NCI-H226 (cell line): ENCODE measurements at regions not wholly inside any gene's neighbourhood (a gene's known extent, or its start where the extent isn't known, plus 50 kb on each side); places are given as distances from the start of the nearest gene placed in this dataset.
A peak's percentile ranks its signal among the peaks of the same experiment; 100 is the strongest.

Experiments
- DNase-seq: peaks from one replicate; pipeline ENCODE4 v3.0.0-alpha.2; 2015

DNA sequence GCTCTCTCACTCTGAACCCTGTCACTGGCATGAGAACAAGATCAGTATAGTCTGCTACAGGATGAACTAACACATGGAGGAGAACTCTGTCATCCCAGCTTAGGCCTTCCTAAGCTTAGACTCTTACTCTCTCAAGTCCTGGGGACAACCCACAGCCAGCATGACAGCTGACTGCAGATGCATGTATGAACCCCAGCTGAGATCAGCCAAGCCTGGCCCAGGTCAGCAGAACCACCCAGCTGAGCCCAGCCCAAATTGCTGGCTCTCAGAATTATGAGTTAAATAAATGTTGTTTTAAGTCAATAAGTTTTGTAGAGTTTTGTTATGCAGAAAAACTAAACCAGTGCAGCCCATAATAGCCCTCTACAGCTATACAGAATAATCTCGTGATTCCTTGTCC lies 287.3 kb downstream of the TNS1 start:
- no peak for DNase-seq

DNA sequence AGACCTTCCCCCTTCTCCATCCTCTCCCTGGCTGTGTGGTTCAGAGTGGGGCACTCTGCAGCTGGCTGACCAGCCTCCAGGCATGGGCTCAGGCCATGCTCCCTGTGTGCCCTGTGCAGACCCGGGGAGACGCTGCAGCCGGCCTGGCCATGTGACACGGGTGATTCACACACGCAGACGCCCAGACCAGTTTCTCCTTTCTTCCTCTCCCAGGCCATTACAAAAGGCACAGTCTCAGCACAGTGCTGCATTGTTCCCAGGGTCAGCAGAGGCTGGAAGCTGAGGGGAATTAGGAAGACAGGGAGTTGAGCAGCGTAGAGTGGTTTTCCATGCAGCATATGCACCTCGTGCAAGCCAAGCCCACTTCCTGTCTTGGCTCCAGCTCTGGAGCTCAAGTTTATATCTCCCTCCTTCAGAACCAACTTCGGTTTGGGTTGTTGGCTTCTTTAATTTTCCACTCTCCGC lies 288.5 kb downstream of the TNS1 start:
- no peak for DNase-seq

DNA sequence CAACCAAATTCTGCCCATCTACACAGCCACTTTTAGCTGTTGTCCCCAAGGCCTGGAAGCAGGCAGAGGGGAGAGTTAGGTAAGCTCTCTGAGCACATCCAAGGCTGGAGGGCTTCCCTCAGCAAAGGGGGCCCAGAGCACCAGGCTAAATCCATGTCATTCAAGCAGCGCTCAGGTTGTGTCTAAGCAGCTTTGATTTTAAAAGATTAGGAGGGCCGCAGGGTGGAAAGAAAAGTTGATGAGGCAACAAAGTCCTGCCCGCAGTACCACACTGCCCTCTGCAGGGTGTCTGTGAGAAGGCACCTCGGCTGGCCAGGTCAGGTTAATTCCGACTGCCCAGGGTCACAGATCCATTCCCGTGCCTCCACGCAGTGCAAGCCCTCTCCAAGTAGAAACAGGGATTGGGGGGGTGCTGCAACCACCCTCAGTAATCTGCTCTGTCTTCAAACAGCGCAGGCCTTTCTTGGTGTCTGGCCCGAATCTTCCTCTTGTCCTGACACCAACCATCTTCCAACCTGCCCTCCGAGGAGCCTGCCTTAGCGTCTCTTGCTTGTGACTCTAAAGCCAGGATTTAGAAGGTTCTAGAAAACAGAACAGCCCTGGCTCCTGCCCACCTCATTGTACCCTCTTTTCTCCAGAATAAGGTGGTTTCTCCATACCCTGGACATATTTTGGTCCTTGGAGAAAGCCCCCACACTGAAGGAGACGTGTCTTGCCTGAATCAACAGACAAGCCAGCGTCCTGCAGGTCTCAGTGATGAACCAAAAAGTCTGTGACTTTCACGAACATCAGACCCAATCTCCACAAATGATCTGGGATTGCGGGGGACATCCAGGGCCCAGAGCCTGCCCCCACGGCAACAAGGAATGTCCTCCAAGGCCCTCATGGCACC lies 289.2 kb downstream of the TNS1 start:
- peak; percentile 1 for DNase-seq

DNA sequence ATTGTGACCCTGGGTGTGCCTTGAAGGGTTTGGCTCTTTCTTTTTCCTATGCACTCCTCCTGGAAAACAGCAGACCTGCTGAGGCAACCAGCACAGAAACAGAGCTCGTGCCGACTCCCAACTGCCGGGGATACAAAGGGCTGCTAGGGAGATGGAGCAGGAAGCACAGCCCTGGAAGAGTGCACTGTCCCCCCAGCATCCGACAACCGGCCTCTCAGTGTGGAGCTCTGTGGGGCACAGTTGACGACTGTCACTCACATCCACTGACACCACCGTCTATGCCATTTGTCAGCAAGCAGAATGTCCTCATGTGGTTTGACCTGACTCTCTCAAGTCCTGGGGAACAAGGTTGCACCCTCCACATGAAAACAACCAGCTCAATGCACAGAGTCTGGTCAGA lies 290.4 kb downstream of the TNS1 start:
- no peak for DNase-seq

DNA sequence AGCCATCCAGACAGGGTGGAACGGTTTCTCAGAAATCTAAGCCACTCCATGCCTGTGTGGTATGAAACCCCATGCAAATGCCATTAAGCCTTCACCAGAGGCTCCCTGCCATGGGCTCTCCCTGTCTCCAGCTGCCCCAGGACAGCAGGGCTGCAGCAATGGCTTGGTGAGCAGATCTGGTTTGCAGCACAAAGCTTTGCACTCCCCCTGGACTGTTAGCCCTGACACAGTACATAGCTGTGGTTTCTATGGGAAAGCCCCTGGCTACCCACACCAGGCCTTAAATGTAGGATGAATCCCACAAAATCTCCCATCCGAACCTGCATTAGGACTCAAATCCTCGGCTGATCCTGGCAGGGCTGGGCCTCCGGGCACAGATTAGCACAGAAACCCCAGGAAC lies 291.6 kb downstream of the TNS1 start:
- peak; percentile 32 for DNase-seq

DNA sequence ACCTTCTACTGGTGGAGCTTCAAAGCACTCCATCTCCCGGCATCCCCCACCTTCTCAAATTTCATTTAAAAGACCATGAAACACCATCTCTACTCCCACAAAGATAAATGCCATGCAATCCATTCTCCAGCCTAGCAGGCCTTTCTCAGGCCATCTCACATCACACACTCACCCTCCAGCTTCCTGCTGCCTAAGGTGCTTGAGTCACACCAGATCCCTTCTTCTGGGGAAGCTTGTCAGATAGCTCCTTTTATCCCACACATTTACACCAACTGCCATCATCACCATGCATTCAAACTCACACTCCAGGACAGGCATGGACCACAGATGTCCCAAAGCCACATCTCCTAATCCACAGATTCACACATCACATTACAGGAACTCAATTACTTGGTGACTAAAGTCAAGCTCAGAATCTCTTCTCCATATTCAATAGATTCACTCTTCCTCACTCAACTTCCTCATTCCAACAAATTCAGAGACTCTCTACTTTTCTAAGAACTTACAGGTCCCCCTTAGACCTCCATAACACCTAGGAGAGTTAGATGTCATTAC lies 292.5 kb downstream of the TNS1 start:
- peak; percentile 35 for DNase-seq

DNA sequence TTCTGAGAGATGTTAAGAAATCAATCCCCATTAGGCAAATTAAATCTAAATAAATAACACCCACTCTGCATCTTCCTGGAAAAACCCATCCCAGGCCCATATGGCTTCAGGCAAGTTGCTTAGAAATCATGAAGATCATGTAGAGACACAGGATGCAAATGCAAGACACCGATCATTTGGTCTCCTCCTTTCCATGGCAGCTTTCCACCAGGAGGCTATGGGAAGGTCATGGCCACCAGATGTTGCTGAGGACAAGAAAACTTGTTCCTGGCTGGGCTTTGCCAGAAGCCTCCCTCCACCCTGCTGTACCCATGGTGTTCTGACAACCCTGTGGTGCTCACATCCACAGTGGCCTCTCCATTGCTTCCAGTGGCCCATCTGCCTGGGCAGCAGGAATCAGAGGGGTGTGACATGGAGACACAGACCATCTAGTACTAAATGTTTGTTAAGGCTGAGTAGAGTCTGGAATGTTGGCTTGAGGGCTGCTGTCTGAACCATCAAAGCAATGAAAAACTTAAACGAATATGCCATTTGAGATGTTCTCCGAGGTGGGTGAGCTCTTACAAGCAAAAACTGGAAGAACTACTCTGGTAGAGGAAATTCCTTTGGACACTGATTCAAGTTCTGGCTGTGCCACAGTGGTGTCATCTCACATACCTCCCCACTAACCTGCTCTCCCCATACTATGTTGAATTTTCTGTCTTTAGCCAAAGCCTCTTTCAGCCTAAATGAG lies 293.2 kb downstream of the TNS1 start:
- DNase-seq = no peak

DNA sequence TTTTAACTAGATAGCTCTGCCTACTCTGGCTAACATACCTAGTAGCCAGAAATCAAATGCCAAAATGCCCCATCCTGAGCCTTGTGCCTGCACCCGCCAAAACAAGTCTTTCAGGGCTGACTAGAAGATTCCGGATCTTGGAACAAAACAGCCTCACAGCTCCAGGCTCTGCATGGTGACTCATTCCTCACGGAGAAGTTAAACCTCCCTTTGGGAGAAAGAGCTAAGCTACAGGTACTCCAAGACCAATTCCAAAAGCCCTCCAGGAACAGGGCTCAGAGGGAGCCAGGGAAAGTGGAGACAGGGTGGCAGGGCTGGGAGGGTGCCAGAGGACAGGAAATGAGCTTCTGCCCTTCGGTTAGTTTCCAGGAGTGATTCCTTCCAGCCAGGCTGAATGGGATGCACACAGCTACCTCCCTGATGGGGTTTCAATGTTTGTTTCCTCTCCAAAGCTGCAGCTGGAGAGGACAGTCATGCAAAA lies 295.6 kb downstream of the TNS1 start:
- DNase-seq = peak; percentile 21

DNA sequence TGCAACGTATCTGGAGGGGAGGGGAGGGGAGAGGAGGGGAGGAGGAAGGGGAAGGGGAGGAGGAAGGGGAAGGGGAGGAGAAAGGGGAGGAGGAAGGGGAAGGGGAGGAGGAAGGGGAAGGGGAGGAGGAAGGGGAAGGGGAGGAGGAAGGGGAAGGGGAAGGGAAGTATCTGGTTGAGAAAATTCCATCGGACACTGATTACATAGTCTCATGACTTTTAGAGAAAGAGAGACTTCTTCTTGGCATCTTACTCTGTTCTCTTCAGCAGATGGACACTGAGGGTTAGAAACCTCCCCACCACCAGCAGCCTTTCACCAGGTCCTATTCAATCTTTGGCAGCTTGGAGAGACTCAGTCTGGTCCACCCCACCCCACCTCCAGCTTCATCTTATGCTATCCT lies 296.3 kb downstream of the TNS1 start:
- DNase-seq = no peak

DNA sequence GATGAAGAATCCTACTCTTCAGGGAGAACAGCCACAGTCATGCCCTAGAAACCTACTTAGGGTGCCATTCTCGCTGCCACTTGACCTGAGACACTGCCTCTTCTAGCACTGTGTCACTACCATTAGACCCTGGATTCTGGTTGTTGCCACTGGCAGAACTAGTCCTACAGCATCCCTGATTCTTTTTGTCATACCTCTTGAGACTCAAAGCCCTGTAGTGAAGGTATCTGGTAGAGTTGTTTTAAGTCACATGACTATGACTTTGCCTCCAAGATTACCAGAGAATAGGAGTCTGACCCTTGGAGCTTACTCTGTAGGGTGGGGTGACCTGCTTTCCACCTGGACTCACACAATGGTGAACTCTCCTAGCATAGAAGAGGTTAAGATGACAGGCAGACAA lies 296.7 kb downstream of the TNS1 start:
- no peak for DNase-seq

DNA sequence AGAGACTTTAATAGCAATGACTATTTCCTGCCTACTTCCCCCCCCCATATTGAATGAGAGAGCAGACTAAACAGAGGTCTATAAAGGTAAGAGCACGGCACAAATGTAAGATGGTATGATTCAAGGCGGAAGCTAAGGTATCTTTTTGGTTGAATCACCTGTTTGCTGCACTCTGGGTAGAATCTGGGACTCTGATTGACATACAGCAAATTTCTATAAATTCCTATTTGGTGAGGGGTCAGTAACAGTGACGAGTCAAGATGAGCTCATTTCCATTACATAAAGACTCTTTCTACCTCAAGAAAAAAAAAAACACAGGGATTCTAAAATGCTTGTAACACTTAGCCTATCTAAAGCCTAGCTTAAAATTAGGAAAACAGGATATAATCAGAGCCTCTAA lies 297.3 kb downstream of the TNS1 start:
- DNase-seq = no peak

DNA sequence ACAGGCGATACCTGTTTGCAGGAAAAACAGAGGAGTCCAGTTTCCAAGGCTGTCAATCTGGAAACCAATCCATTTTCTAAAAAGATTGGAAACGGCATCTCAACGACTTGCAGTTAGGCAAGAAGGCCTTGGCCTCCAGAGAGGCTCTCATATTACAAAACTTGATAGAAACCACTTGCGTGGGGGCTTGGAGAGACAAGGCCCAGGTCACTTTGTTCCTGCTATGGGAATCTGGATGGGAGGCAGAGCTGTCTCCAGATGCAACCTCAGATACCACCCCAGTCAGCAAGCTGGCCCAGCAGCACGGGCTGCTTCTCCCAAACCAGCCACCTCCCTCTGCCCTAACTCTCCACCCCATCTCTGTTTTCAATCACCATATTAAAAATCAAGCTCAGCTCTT lies 298.8 kb downstream of the TNS1 start:
- DNase-seq = no peak

DNA sequence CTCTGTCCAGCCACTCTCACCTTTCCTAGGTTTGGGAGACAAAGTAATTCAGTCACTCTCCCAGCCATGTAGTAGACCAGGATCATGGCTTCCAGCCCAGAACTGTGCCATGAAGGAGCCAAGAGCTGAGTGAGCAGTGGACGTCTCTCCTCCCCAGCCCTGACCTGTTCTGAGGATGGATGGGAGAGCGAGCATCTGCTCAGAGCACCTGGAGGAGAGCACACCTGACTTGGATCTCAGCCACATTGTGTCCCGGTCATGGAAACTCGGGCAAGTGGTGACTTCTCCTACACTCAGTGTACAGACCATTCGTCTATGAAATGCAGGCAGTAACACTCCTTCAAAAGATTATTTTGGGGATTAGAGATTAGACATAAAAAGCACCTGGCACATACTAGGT lies 299.7 kb downstream of the TNS1 start:
- DNase-seq = no peak

DNA sequence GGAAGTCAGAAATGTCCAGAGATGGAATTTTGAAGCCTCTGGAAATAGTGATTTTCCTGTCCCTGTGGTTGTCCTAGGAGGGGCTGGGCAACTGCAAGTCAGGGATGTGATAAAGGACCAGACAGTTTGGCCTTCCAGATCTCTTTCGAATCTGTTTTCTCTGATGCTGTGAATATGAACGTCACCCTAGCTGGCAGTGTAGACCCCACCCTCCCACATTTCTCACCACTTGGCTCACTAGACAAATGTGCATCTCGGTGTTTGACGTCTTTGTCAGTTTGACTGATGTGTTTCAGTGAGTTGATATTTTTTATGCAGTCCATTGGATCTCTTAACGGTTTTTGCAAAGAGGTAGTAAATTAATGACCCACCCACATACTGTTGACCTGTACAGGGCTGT lies 301.2 kb downstream of the TNS1 start:
- no peak for DNase-seq

DNA sequence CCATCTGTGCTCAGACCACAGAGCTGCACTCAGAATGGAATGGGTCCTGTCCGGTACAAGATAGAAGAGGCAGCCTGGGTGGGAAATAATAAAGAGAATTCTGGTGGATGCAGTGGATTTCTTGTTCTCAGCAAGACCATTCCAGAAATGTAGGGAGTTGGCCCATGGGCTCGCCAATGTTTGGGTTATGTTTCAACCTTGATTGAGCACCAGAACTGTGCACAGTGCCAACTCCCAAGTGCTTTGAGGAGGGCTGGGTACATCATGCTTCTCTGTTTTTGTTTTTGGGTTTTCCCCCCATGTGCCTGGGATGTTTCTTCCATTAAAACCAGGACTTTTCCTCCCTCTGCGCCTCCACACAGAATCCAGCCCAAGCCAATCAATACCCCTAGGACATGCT lies 304.1 kb downstream of the TNS1 start:
- DNase-seq = no peak

DNA sequence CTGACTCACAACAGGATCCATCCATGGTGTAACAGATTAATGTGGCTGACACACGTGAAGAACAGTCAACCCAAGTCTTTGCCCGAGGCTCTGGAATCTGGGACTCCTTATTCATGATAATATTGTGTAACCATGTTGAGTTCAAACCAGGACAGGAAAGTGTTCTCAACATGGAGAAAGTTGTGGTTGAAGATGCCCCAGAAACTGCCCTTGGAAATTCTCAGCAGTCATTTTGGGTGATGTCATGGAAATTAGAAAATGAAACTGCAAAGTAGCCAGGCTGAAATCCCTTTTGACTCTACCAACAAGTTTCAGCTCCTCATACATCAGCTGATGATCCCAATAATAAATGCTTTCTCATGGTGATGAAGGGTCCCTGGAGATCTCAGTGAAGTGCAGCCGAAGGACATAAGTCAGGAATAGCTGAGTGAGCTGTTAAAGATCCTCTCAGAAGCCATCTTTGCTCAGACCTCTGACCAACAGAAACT lies 307.7 kb downstream of the TNS1 start:
- peak; percentile 78 for DNase-seq

DNA sequence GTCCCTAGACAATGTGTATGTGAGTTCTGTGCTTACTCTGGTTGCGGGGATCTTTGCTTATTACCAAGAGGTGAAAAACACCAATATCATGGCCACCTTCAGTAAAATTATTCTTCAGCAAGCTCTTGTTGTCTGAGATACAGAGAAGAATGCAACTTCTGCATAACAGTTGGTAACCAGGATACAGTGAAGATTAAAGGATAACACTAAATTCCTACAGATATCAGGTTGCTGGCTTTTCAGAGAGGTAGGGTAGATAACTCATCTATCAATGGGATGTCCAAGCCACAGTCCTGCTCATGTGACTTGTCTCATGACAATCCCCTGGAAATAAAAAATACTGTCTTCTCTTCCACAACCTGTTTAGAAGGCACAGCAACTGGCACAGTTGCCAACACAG lies 308.5 kb downstream of the TNS1 start:
- DNase-seq = no peak

DNA sequence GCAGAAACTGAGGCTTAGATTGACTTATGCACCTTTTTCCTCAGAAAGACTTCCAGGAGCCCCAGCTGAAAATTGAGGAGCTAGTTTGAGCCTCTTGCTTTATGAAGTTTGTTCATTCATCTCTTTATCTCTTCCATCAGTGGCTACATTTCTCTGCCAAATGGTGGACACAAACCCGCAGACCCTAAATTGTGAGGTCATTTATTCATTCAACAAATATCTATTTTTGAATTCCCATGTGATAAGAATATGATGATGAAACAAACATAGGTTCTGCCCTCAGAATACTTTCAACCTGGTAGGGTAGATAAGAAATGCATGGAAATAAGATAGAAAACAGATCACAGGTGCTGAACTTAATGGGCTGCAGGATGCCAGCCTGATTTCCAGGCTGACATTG lies 309.4 kb downstream of the TNS1 start:
- no peak for DNase-seq

DNA sequence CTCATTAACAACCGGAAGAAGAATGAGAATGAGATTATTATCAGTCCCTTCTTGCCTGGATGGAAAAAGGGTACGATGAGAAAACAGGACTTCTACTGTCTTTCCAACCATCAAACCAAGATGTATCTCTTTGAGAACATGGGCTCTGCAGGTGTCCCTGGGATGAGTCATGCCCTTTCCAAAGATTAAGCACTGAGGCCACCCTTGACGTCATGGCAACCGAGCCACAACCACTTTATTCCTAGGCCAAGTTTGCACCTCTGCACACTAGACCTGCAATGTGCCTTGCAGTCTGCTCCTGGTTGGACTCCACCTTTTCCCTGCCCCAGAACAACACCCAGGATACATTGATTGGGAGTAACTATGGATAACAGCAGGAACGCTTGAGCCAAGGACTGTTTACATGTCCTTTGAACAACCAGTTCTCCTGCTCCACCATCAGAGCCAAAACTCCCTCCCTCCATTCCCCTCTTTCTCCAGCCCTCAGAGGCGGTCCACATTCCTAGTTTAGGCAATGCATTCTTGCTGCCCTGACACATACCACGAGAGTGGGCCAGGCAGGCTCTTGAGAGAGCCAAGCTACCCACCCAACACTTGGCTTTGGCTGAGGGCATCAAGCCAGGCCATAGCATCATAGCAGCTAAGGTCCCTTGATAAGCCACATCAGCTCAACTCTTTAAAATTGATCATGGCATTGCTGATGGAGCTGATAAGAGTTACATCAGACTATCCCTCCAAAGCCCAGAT lies 310.7 kb downstream of the TNS1 start:
- DNase-seq = peak; percentile 54

DNA sequence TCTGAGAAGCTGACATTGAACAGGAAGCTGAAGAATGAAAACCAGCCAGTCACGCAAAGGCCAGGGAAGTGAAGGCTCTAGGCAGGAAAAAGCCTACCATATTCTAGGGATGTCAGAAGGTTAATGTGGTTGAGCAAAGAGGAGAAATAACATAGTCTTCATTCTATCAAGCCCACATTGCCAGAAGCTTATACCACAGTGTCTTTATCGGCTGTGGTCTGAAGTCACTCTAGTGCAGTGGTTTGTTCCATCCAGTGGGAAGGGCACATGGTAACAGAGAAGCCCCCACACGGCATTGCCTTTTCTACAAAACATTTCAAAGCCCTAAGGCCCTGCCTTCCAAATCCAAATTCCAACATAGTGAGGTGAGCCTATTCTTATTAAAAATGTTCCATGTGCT lies 311.3 kb downstream of the TNS1 start:
- no peak for DNase-seq

DNA sequence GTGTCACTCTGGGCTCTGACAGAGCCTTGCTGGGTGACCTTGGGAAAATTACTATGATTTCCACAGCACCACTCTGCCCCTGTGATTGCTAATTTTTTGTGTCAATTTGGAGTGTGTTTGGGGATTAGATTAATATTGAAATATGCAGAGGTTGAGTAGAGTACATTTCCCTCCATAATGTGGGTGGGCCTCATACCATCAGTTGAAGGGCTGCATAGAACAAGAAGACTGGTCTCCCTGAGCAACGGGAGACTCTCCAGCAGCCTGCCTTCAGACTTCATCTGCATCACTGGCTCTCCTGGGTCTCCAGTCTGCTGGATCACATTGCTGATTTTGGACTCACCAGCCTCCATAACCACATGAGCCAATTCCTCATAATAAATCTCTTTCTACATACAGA lies 313.7 kb downstream of the TNS1 start:
- DNase-seq = no peak

DNA sequence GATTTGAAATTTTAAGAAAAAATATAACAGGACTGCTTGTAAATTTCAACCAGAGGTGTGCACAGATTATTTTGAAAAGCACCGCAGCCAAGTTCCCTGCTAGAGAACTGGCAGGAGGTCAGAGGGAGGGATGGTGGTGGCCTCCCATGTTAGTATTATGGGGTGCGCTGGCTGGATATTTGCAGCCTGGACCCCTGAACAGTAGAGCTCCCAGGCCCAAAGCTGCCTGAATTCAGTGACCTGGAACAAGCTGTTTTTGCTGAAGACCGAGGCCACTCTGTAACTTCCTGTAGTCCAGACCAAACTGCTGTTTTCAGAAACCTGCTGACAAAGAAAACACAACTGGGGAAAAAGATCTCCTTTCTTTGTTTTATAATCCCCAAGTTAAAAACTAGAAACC lies 314.3 kb downstream of the TNS1 start:
- DNase-seq = no peak

DNA sequence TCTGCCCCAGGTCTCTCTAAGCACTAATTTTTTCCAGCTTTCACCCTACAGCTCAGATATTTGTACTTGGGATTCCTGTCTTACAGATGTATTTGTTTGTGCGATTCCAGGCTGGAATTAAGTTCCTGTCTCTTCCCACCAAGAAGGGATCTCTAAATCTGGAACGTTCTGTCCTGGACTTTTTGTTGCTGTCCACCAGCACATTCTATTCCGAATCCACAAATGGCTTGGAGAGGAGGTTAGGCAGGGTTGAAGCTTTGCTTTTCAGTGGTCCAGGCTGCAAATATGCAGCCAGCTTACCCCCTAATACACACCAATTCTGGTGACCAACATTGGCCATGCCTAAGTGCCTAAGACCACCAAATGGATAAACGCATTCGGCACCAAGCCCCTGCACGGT lies 315.0 kb downstream of the TNS1 start:
- no peak for DNase-seq
